GM12801 (cell line): ENCODE measurements at regions not wholly inside any gene's neighbourhood (a gene's known extent, or its start where the extent isn't known, plus 50 kb on each side); places are given as distances from the start of the nearest gene placed in this dataset.

Experiments used
- CTCF ChIP-seq: IDR thresholded peaks from one replicate; pipeline ENCODE4 v1.5.1; 2011; ENCODE audit warnings: control low read depth; ENCODE audit not compliant: insufficient read length; ENCODE audit errors: extremely low read depth

- TF ChIP-seq CTCF: no peak
Observed at GRCh38 chr1:36643371-36644270, 160.9 kb upstream of the CSF3R start.

- TF ChIP-seq CTCF: no peak
Observed at GRCh38 chr1:36642802-36643201, 160.1 kb upstream of the CSF3R start.

- no peak for TF ChIP-seq CTCF
Observed at GRCh38 chr1:36641776-36642175, 159.1 kb upstream of the CSF3R start.

GRCh38 chr1:36639461-36639860 lies 156.7 kb upstream of the CSF3R start:
- no peak for TF ChIP-seq CTCF

- no peak for TF ChIP-seq CTCF
Observed at GRCh38 chr1:36638268-36638667, 155.6 kb upstream of the CSF3R start.

- no peak for TF ChIP-seq CTCF
Observed at GRCh38 chr1:36636206-36636605, 153.5 kb upstream of the CSF3R start.

- no peak for TF ChIP-seq CTCF
Observed at GRCh38 chr1:36635284-36635683, 152.6 kb upstream of the CSF3R start.

- TF ChIP-seq CTCF: no peak
Observed at GRCh38 chr1:36628804-36629203, 146.1 kb upstream of the CSF3R start.
